SK-N-SH treated with all-trans-retinoic acid at 6 μM for 48 hours (cell line): ENCODE measurements at regions not wholly inside any gene's neighbourhood (a gene's known extent, or its start where the extent isn't known, plus 50 kb on each side); places are given as distances from the start of the nearest gene placed in this dataset.

Experiments
- ATAC-seq: fragments of 200-7000 bp; cut with Tn5 transposase; 3 replicates; pipeline ENCODE4 v1.9.1; 2020; ENCODE audit warnings: mild to moderate bottlenecking, moderate library complexity
- ARNTL ChIP-seq: fragments of 450-650 bp; formaldehyde crosslinking; IDR thresholded peaks from 2 replicates; pipeline ENCODE4 v1.5.0; 2020; ENCODE audit warnings: low read depth, mild to moderate bottlenecking, moderate library complexity, borderline replicate concordance
- BACH2 ChIP-seq: fragments of 250-450 bp; sonication (Bioruptor Pico); IDR thresholded peaks from 2 replicates; pipeline ENCODE4 v1.9.0; 2021; ENCODE audit warnings: mild to moderate bottlenecking, borderline replicate concordance
- CSDC2 ChIP-seq: fragments of 250-450 bp; sonication (Bioruptor Pico); IDR thresholded peaks from 2 replicates; pipeline ENCODE4 v1.5.0; 2020; ENCODE audit warnings: mild to moderate bottlenecking, moderate library complexity
- GLIS3 ChIP-seq: fragments of 250-450 bp; sonication (Bioruptor Pico); IDR thresholded peaks from 2 replicates; pipeline ENCODE4 v1.5.0; 2020; ENCODE audit warnings: mild to moderate bottlenecking, moderate library complexity
- ISL1 ChIP-seq: fragments of 250-450 bp; sonication (Bioruptor Pico); IDR thresholded peaks from 2 replicates; pipeline ENCODE4 v2.1.2; 2022; ENCODE audit warnings: mild to moderate bottlenecking, moderate library complexity
- OSR1 ChIP-seq: fragments of 250-450 bp; sonication (Bioruptor Pico); IDR thresholded peaks from 2 replicates; pipeline ENCODE4 v1.8.0; 2022; ENCODE audit warnings: moderate library complexity, mild to moderate bottlenecking, inconsistent platforms
- PPARA ChIP-seq: fragments of 250-450 bp; sonication (Bioruptor Pico); IDR thresholded peaks from 2 replicates; pipeline ENCODE4 v1.5.0; 2020; ENCODE audit warnings: mild to moderate bottlenecking, borderline replicate concordance
- RARB ChIP-seq: fragments of 250-450 bp; sonication (Bioruptor Pico); IDR thresholded peaks from 2 replicates; pipeline ENCODE4 v1.8.0; 2021; ENCODE audit warnings: mild to moderate bottlenecking, moderate library complexity
- SNAI2 ChIP-seq: fragments of 250-450 bp; sonication (Bioruptor Pico); IDR thresholded peaks from 2 replicates; pipeline ENCODE4 v1.5.0; 2020; ENCODE audit warnings: mild to moderate bottlenecking, moderate library complexity
- TOX ChIP-seq: fragments of 250-450 bp; sonication (Bioruptor Pico); IDR thresholded peaks from 2 replicates; pipeline ENCODE4 v1.8.0; 2021; ENCODE audit warnings: mild to moderate bottlenecking, moderate library complexity, borderline replicate concordance
- ZC3H10 ChIP-seq: fragments of 250-450 bp; sonication (Bioruptor Pico); IDR thresholded peaks from 2 replicates; pipeline ENCODE4 v1.5.1; 2021; ENCODE audit warnings: mild to moderate bottlenecking, moderate library complexity
- ZFP3 ChIP-seq: fragments of 250-450 bp; sonication (Bioruptor Pico); IDR thresholded peaks from 2 replicates; pipeline ENCODE4 v1.5.0; 2020; ENCODE audit warnings: mild to moderate bottlenecking, moderate library complexity
- ZFP30 ChIP-seq: fragments of 450-650 bp; formaldehyde crosslinking; IDR thresholded peaks from 2 replicates; pipeline ENCODE4 v1.5.0; 2022; ENCODE audit warnings: mild to moderate bottlenecking, moderate library complexity
- ZNF565 ChIP-seq: fragments of 450-650 bp; formaldehyde crosslinking; conservative IDR thresholded peaks from 2 replicates; pipeline ENCODE4 v1.5.0; 2020; ENCODE audit warnings: low read depth, mild to moderate bottlenecking, moderate library complexity
- ZNF70 ChIP-seq: fragments of 450-650 bp; formaldehyde crosslinking; IDR thresholded peaks from 2 replicates; pipeline ENCODE4 v1.5.0; 2020; ENCODE audit warnings: mild to moderate bottlenecking, moderate library complexity
- ZNF8 ChIP-seq: fragments of 450-650 bp; formaldehyde crosslinking; IDR thresholded peaks from 2 replicates; pipeline ENCODE4 v1.5.0; 2020; ENCODE audit warnings: mild to moderate bottlenecking, moderate library complexity
- TF ChIP-seq, protein P1 (sequence below): fragments of 250-450 bp; sonication (Bioruptor Pico); IDR thresholded peaks from 2 replicates; pipeline ENCODE4 v1.8.0; 2020; ENCODE audit warnings: mild to moderate bottlenecking, moderate library complexity, borderline replicate concordance
- TF ChIP-seq, protein P2 (sequence below): fragments of 250-450 bp; sonication (Bioruptor Pico); IDR thresholded peaks from 2 replicates; pipeline ENCODE4 v1.5.0; 2020; ENCODE audit warnings: mild to moderate bottlenecking, moderate library complexity
- TF ChIP-seq, protein P3 (sequence below): fragments of 250-450 bp; sonication (Bioruptor Pico); IDR thresholded peaks from 2 replicates; pipeline ENCODE4 v1.5.1; 2021; ENCODE audit warnings: mild to moderate bottlenecking, moderate library complexity
- TF ChIP-seq, protein P4 (sequence below): fragments of 250-450 bp; sonication (Bioruptor Pico); IDR thresholded peaks from 2 replicates; pipeline ENCODE4 v1.5.1; 2020; ENCODE audit warnings: low read depth, mild to moderate bottlenecking, moderate library complexity

DNA sequence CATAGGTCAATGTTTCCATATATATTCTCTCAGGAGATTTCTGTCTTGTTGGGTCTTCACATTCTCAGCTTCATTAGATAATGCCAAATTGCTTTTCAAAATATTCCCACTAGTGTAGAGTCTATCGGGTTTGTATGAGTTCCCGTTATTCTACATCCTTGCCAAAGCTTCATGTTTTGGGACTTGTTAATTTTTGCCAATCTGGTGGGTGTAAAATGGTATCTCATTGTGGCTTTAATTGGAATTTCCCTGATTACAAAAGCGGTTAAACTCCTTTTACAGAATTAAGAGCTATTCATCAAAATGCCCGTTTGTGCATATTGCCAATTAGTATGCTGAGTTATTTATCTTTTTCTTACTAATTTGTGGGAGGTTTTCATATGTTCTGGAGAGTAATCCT is 708.4 kb upstream of the ADAMTS5 start:
- TF ChIP-seq GLIS3 (CRISPR knock-in tag) (no peak), TOX (no peak), RARB (CRISPR knock-in tag) (no peak), SNAI2 (no peak), OSR1 (CRISPR knock-in tag) (no peak), CSDC2 (CRISPR knock-in tag) (no peak), ZNF70 (CRISPR knock-in tag) (no peak)
- TF ChIP-seq, protein P1, sequence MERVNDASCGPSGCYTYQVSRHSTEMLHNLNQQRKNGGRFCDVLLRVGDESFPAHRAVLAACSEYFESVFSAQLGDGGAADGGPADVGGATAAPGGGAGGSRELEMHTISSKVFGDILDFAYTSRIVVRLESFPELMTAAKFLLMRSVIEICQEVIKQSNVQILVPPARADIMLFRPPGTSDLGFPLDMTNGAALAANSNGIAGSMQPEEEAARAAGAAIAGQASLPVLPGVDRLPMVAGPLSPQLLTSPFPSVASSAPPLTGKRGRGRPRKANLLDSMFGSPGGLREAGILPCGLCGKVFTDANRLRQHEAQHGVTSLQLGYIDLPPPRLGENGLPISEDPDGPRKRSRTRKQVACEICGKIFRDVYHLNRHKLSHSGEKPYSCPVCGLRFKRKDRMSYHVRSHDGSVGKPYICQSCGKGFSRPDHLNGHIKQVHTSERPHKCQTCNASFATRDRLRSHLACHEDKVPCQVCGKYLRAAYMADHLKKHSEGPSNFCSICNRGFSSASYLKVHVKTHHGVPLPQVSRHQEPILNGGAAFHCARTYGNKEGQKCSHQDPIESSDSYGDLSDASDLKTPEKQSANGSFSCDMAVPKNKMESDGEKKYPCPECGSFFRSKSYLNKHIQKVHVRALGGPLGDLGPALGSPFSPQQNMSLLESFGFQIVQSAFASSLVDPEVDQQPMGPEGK (CRISPR knock-in tag): no peak
- TF ChIP-seq, all 23 proteins: peak for 0
- ATAC-seq: no peak

DNA sequence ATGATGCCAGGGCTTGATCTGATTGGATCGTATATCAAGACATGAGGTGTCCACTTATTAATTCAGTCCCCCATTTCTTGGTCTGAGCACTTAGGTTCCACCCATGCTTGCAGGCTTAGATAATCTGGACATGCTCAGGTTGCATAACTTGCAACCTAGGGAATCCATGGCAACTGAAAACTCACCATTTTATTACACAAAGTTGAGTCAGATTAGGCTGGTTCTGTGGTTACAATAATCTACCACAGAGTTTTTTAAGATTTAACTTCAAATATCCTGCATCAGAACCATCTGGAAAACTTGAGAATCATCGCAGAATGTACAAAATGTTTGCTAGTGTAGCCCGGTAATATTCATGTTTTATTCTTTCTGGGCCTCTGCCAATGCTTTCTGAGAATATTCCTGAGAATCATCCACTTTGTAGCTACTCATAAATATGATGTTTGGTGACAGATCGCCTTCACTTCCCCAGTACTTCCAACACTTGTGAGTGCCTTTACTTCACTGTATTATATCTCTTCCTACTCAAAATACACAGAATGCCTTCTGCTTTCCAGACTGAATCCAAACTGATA is 707.2 kb upstream of the ADAMTS5 start:
- ATAC-seq: peak; percentile 32; the same call in 1 of the 3 replicates
- no peak for TF ChIP-seq ZFP30 (CRISPR knock-in tag)
- no peak for TF ChIP-seq ZC3H10 (CRISPR knock-in tag)
- no peak for TF ChIP-seq RARB (CRISPR knock-in tag)
- no peak for TF ChIP-seq ARNTL (CRISPR knock-in tag)
- TF ChIP-seq, protein P2, sequence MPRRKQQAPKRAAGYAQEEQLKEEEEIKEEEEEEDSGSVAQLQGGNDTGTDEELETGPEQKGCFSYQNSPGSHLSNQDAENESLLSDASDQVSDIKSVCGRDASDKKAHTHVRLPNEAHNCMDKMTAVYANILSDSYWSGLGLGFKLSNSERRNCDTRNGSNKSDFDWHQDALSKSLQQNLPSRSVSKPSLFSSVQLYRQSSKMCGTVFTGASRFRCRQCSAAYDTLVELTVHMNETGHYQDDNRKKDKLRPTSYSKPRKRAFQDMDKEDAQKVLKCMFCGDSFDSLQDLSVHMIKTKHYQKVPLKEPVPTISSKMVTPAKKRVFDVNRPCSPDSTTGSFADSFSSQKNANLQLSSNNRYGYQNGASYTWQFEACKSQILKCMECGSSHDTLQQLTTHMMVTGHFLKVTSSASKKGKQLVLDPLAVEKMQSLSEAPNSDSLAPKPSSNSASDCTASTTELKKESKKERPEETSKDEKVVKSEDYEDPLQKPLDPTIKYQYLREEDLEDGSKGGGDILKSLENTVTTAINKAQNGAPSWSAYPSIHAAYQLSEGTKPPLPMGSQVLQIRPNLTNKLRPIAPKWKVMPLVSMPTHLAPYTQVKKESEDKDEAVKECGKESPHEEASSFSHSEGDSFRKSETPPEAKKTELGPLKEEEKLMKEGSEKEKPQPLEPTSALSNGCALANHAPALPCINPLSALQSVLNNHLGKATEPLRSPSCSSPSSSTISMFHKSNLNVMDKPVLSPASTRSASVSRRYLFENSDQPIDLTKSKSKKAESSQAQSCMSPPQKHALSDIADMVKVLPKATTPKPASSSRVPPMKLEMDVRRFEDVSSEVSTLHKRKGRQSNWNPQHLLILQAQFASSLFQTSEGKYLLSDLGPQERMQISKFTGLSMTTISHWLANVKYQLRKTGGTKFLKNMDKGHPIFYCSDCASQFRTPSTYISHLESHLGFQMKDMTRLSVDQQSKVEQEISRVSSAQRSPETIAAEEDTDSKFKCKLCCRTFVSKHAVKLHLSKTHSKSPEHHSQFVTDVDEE (CRISPR knock-in tag): no peak
- TF ChIP-seq, protein P3, sequence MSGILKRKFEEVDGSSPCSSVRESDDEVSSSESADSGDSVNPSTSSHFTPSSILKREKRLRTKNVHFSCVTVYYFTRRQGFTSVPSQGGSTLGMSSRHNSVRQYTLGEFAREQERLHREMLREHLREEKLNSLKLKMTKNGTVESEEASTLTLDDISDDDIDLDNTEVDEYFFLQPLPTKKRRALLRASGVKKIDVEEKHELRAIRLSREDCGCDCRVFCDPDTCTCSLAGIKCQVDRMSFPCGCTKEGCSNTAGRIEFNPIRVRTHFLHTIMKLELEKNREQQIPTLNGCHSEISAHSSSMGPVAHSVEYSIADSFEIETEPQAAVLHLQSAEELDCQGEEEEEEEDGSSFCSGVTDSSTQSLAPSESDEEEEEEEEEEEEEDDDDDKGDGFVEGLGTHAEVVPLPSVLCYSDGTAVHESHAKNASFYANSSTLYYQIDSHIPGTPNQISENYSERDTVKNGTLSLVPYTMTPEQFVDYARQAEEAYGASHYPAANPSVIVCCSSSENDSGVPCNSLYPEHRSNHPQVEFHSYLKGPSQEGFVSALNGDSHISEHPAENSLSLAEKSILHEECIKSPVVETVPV (CRISPR knock-in tag): no peak
- no peak for TF ChIP-seq ISL1 (CRISPR knock-in tag)
- TF ChIP-seq BACH2 (CRISPR knock-in tag): no peak
- TF ChIP-seq TOX: no peak
- TF ChIP-seq ZFP3 (CRISPR knock-in tag): no peak
- TF ChIP-seq PPARA: no peak
- TF ChIP-seq, protein P1 (CRISPR knock-in tag): no peak
- no peak for TF ChIP-seq ZNF565 (CRISPR knock-in tag)
- TF ChIP-seq CSDC2 (CRISPR knock-in tag): no peak
- TF ChIP-seq GLIS3 (CRISPR knock-in tag): no peak
- TF ChIP-seq ZNF8 (CRISPR knock-in tag): no peak
- TF ChIP-seq, protein P4, sequence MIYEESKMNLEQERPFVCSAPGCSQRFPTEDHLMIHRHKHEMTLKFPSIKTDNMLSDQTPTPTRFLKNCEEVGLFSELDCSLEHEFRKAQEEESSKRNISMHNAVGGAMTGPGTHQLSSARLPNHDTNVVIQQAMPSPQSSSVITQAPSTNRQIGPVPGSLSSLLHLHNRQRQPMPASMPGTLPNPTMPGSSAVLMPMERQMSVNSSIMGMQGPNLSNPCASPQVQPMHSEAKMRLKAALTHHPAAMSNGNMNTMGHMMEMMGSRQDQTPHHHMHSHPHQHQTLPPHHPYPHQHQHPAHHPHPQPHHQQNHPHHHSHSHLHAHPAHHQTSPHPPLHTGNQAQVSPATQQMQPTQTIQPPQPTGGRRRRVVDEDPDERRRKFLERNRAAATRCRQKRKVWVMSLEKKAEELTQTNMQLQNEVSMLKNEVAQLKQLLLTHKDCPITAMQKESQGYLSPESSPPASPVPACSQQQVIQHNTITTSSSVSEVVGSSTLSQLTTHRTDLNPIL (CRISPR knock-in tag): no peak
- TF ChIP-seq OSR1 (CRISPR knock-in tag): no peak
- no peak for TF ChIP-seq ZNF70 (CRISPR knock-in tag)
- no peak for TF ChIP-seq SNAI2

DNA sequence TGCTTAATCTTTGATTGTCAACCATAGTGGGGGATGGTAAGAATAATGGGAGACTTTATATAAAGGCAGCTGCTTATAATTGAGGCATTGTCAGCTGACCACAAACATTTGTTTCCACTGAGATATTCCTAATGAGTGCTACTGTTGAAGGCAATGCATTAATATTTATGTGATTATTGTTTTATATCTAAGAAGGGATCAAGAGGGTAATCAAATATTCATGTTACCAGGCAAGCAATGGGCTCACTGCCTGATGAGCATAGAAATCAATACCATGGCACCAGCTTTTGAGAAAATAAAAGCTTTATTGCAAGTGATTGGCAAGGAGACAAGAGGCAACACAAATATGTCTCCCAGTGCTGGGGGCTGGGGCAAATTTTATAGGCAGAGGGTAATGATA is 706.7 kb upstream of the ADAMTS5 start:
- no peak for ATAC-seq
- no peak for TF ChIP-seq ARNTL (CRISPR knock-in tag)
